Adrenal gland (tissue), 5 donors: ENCODE measurements at regions not wholly inside any gene's neighbourhood (a gene's known extent, or its start where the extent isn't known, plus 50 kb on each side); places are given as distances from the start of the nearest gene placed in this dataset.

Experiments
- POLR2A ChIP-seq, 2 donors: fragments of 450-650 bp; IDR thresholded peaks; one replicate each; pipeline ENCODE4 v1.6.1; 2017; ENCODE audit warnings: antibody characterized with exemption in 2 of 2, mild to moderate bottlenecking in 2 of 2, moderate library complexity in 1 of 2
- TF ChIP-seq, protein P1 (sequence below), 6 experiments: fragments of 450-650 bp in 4 of 6; fragments of 200-600 bp in 2 of 6; sonication (generic) in 1 of 6; IDR thresholded peaks; 1 replicate in 5 of 6; 2 replicates in 1 of 6; pipeline versions ENCODE4 v1.5.1 to v1.8.0; 2016 to 2021; ENCODE audit warnings: antibody characterized with exemption in 6 of 6, mild to moderate bottlenecking in 2 of 6, moderate library complexity in 1 of 6
- donor health status: DM: no; HTN: no; CAD: no.

DNA sequence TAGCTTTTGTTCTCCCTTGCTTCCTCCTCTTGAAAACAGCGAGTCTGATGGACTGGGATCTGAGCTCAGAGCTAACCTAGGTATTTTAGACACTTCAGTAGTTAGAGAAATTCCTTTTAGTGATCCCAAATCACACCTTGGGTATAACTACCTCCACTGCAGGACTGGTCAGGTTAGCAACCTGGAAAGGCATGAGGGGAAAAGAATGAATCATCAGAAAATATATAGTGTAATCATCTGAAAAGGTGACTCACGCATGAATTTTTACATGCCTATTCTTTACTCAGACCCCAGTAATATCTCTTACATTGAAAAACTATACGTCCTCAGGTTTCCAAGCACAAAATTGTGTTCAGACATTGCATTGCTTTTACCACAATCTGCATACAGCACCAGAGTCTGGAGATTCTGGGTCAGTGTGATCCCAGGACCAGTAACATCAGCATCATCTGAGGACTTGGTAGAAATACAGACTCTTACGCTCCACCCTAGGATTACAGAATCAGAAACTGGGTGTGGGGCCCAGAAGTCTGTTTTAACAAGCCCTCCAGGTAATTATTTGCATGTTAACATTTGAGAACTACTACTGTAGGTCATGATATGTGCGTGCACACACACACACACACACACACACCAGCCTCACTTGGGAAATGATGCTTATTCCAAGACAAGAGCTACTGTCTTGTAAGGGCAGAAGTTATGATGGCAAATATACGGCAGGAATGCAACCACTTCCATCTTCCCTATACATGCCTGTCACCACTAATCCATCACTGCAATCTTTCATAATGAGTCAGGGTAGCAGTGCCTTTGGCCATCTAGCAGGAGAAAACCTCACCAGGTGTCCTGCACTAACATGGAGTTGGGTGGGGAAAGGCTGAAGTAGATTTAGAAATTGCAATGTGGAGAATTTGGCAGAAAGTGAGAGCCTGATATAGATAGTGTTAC, 271.6 kb upstream of the MAP3K1 start:
- TF ChIP-seq, protein P1, sequence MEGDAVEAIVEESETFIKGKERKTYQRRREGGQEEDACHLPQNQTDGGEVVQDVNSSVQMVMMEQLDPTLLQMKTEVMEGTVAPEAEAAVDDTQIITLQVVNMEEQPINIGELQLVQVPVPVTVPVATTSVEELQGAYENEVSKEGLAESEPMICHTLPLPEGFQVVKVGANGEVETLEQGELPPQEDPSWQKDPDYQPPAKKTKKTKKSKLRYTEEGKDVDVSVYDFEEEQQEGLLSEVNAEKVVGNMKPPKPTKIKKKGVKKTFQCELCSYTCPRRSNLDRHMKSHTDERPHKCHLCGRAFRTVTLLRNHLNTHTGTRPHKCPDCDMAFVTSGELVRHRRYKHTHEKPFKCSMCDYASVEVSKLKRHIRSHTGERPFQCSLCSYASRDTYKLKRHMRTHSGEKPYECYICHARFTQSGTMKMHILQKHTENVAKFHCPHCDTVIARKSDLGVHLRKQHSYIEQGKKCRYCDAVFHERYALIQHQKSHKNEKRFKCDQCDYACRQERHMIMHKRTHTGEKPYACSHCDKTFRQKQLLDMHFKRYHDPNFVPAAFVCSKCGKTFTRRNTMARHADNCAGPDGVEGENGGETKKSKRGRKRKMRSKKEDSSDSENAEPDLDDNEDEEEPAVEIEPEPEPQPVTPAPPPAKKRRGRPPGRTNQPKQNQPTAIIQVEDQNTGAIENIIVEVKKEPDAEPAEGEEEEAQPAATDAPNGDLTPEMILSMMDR (IDR thresholded peaks at IDR 0.05), result no peak
- no peak for TF ChIP-seq POLR2A (IDR thresholded peaks at IDR 0.05)
